ENCODE measurements at regions not wholly inside any gene's neighbourhood (a gene's known extent, or its start where the extent isn't known, plus 50 kb on each side); places are given as distances from the start of the nearest gene placed in this dataset.
"Not testable (repeated sequence)": the region's sequence is repeated elsewhere in the genome, so short reads cannot be mapped to it uniquely, and the experiment has no call there.

- H3K4me1 Mint-ChIP-seq: peaks cover 8% of the 10 kb centered on the region
- H3K27ac Mint-ChIP-seq: no peak overlapping the region
- intact Hi-C loops (cut with micrococcal nuclease): no loop called here
Observed at GRCh38 chr20:1845163-1845523, 50.1 kb upstream of the SIRPA start.

GRCh38 chr20:1844325-1845162 lies 50.7 kb upstream of the SIRPA start:
- Mint-ChIP-seq H3K4me3 (no peak overlapping the region), H3K9me3 (peaks cover 3% of the 10 kb centered on the region), H3K4me1 (peaks cover 7% of the 10 kb centered on the region), H3K27me3 (no peaks in the 10 kb centered on the region), H3K36me3 (ENCODE audit: low read depth) (no peaks in the 10 kb centered on the region), H3K27ac (no peak overlapping the region)
- DNase-seq: peak; percentile 65
- intact Hi-C loops (cut with micrococcal nuclease): no loop called here

More at GRCh38 chr20:1845163-1845523, 50.1 kb upstream of the SIRPA start:
- H3K4me3 Mint-ChIP-seq: no peak overlapping the region
- DNase-seq: no peak
- no peaks in the 10 kb centered on the region for H3K27me3 Mint-ChIP-seq
- no peaks in the 10 kb centered on the region for H3K36me3 Mint-ChIP-seq (ENCODE audit: low read depth)
- peaks cover 3% of the 10 kb centered on the region for H3K9me3 Mint-ChIP-seq

- no peak for DNase-seq
- intact Hi-C loops (cut with micrococcal nuclease): no loop called here
- Mint-ChIP-seq H3K4me3 (no peak overlapping the region), H3K36me3 (ENCODE audit: low read depth) (no peaks in the 10 kb centered on the region), H3K9me3 (no peaks in the 10 kb centered on the region), H3K4me1 (peaks cover 7% of the 10 kb centered on the region), H3K27me3 (no peaks in the 10 kb centered on the region), H3K27ac (no peak overlapping the region)
Observed at GRCh38 chr20:1842281-1842680, 52.9 kb upstream of the SIRPA start.

GRCh38 chr20:1841554-1842140 lies 53.6 kb upstream of the SIRPA start:
- peaks cover 2% of the 10 kb centered on the region for H3K27me3 Mint-ChIP-seq
- no peaks in the 10 kb centered on the region for H3K9me3 Mint-ChIP-seq
- no peaks in the 10 kb centered on the region for H3K36me3 Mint-ChIP-seq (ENCODE audit: low read depth)
- peaks cover 7% of the 10 kb centered on the region for H3K4me1 Mint-ChIP-seq
- intact Hi-C loops (cut with micrococcal nuclease): no loop called here
- no peak for DNase-seq
- no peak overlapping the region for H3K27ac Mint-ChIP-seq
- H3K4me3 Mint-ChIP-seq: no peak overlapping the region

- no peaks in the 10 kb centered on the region for H3K9me3 Mint-ChIP-seq
- no peaks in the 10 kb centered on the region for H3K36me3 Mint-ChIP-seq (ENCODE audit: low read depth)
- no peak overlapping the region for H3K4me3 Mint-ChIP-seq
- no peak for DNase-seq
- intact Hi-C loops (cut with micrococcal nuclease): no loop called here
- H3K27me3 Mint-ChIP-seq: peaks cover 4% of the 10 kb centered on the region
- no peak overlapping the region for H3K27ac Mint-ChIP-seq
- H3K4me1 Mint-ChIP-seq: peaks cover 7% of the 10 kb centered on the region
Observed at GRCh38 chr20:1840817-1841553, 54.2 kb upstream of the SIRPA start.

- intact Hi-C loops (cut with micrococcal nuclease); H3K27me3 Mint-ChIP-seq; H3K4me1 Mint-ChIP-seq; H3K36me3 Mint-ChIP-seq (ENCODE audit: low read depth); DNase-seq; H3K9me3 Mint-ChIP-seq; H3K4me3 Mint-ChIP-seq: not testable (repeated sequence)
- H3K27ac Mint-ChIP-seq: peak overlapping the region; percentile 3
Observed at GRCh38 chr20:1839376-1840317, 55.6 kb upstream of the SIRPA start.

- no peak overlapping the region for H3K27ac Mint-ChIP-seq
- H3K4me3 Mint-ChIP-seq: no peak overlapping the region
- no peak for DNase-seq
- no peaks in the 10 kb centered on the region for H3K36me3 Mint-ChIP-seq (ENCODE audit: low read depth)
- H3K4me1 Mint-ChIP-seq: no peaks in the 10 kb centered on the region
- peaks cover 6% of the 10 kb centered on the region for H3K27me3 Mint-ChIP-seq
- intact Hi-C loops (cut with micrococcal nuclease): no loop called here
- no peaks in the 10 kb centered on the region for H3K9me3 Mint-ChIP-seq
Observed at GRCh38 chr20:1838556-1839279, 56.5 kb upstream of the SIRPA start.

GRCh38 chr20:1835186-1836035 lies 59.8 kb upstream of the SIRPA start:
- DNase-seq: no peak
- no peak overlapping the region for H3K4me3 Mint-ChIP-seq
- intact Hi-C loops (cut with micrococcal nuclease): no loop called here
- H3K36me3 Mint-ChIP-seq (ENCODE audit: low read depth): no peaks in the 10 kb centered on the region
- H3K27ac Mint-ChIP-seq: no peak overlapping the region
- peaks cover 6% of the 10 kb centered on the region for H3K27me3 Mint-ChIP-seq
- H3K9me3 Mint-ChIP-seq: no peaks in the 10 kb centered on the region
- H3K4me1 Mint-ChIP-seq: no peaks in the 10 kb centered on the region

- peaks cover 6% of the 10 kb centered on the region for H3K27me3 Mint-ChIP-seq
- H3K9me3 Mint-ChIP-seq: no peaks in the 10 kb centered on the region
- H3K4me1 Mint-ChIP-seq: no peaks in the 10 kb centered on the region
- intact Hi-C loops (cut with micrococcal nuclease): no loop called here
- H3K36me3 Mint-ChIP-seq (ENCODE audit: low read depth): no peaks in the 10 kb centered on the region
- no peak overlapping the region for H3K4me3 Mint-ChIP-seq
- no peak overlapping the region for H3K27ac Mint-ChIP-seq
- DNase-seq: no peak
Observed at GRCh38 chr20:1833728-1834726, 61.2 kb upstream of the SIRPA start.

GRCh38 chr20:1833216-1833615 lies 62.0 kb upstream of the SIRPA start:
- no peak for DNase-seq
- intact Hi-C loops (cut with micrococcal nuclease): no loop called here
- no peaks in the 10 kb centered on the region for H3K9me3 Mint-ChIP-seq
- H3K27me3 Mint-ChIP-seq: peaks cover 6% of the 10 kb centered on the region
- H3K4me1 Mint-ChIP-seq: no peaks in the 10 kb centered on the region
- no peak overlapping the region for H3K27ac Mint-ChIP-seq
- no peaks in the 10 kb centered on the region for H3K36me3 Mint-ChIP-seq (ENCODE audit: low read depth)
- H3K4me3 Mint-ChIP-seq: no peak overlapping the region

GRCh38 chr20:1832634-1833033 lies 62.6 kb upstream of the SIRPA start:
- no peak for DNase-seq
- intact Hi-C loops (cut with micrococcal nuclease): no loop called here
- Mint-ChIP-seq H3K36me3 (ENCODE audit: low read depth) (no peaks in the 10 kb centered on the region), H3K27me3 (peaks cover 6% of the 10 kb centered on the region), H3K27ac (no peak overlapping the region), H3K9me3 (no peaks in the 10 kb centered on the region), H3K4me3 (no peak overlapping the region), H3K4me1 (no peaks in the 10 kb centered on the region)
